C4-2B (cell line): ENCODE measurements at regions not wholly inside any gene's neighbourhood (a gene's known extent, or its start where the extent isn't known, plus 50 kb on each side); places are given as distances from the start of the nearest gene placed in this dataset.

Experiments
- CTCF ChIP-seq: fragments of 450-650 bp; conservative IDR thresholded peaks from 2 replicates; pipeline ENCODE4 v1.5.1; 2017; ENCODE audit warnings: mild to moderate bottlenecking
- ZFX ChIP-seq: fragments of 450-650 bp; IDR thresholded peaks from 2 replicates; pipeline ENCODE4 v1.6.1; 2017

GRCh38 chr5:29157975-29158374 is 2035.5 kb upstream of the CDH6 start:
- TF ChIP-seq CTCF (no peak), ZFX (no peak)
